GM19238 (cell line): ENCODE measurements at regions not wholly inside any gene's neighbourhood (a gene's known extent, or its start where the extent isn't known, plus 50 kb on each side); places are given as distances from the start of the nearest gene placed in this dataset.

Experiments
- DNase-seq: peaks from one replicate; pipeline ENCODE4 v3.0.0; 2011; ENCODE audit warnings: low spot score; ENCODE audit not compliant: insufficient read length

- no peak for DNase-seq
Measured at GRCh38 chr5:124839371-124839998, 93.0 kb upstream of the ZNF608 start.

DNA sequence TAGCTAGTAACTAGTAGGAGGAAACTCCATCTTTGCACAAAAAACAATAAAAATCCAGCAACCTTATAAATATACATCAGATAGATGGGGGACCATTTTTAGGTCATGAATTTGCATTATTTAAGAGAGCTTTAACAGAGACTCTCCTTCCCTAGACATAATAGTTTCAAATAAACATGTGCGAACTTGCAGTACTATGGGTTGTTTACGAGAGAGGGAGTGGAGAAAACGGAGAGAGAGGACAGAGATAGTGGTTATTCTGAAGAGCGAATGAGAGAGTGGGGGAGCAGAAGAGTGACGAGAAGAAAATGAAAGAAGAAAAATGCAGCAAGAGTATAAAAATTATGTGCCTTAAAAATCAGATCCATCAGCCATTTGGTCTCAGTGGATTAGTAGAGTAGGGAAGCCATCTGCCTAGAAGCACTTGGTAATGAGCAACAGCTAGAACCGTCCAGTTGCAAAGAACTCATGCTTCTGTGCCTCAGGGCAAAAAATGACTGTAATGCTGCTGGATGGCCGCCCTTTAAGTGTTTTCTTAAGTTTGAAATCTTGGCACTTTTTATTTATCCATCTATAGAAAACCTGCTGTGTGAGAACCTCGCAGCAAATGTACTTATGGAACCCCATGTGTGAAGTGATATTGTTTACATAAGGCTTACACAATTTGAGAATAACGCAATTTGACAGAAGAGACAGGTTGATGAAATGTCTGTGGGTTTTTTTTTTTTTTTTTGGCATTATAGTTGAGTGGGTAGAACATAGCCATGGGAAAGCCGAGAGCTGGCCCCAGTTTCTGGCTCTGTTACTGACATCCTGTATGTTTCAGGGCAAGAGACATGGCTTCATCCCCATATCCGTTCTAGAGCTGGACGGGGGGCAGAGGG, 95.6 kb upstream of the ZNF608 start:
- DNase-seq: no peak

DNA sequence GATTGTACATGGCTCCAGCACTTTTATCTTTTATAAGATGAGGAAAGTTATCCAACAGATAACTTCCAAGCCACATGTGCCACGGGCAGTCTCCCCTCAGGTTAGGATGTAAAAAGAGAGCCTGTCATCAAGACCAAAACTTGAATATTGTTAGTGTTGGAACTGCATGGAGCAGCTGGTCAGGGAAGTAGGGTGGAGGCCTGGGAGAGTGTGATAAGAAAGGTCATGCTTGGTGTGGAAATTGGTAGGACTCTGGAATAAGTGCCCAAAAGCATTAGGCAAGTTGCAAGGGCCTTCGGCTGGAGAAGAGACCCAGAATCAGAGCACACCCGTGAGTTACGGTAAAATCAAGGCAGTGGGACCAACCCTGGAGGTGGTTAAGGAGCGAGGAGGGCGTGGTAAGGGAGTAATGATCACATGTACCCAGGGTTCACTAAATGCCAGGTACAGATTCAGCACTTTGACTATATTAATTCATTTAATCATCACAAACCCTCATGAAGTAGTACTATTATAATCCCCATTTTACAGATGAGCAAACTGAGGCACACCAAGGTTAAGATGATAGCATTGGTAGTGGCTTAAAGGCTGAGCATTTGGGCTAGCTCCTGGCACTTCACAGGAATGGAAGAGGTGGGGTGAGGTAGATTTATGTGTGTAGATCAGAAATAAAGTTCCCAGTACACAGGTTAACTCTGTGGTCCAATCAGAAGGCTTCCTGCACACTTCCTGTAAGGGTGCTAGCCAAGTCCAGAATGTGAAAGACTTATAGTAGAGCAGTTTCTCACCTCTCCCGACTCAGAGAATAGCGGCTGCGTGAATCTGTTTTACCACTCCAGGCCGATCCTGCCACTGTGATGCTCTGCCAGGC, 96.5 kb upstream of the ZNF608 start:
- DNase-seq: no peak

DNA sequence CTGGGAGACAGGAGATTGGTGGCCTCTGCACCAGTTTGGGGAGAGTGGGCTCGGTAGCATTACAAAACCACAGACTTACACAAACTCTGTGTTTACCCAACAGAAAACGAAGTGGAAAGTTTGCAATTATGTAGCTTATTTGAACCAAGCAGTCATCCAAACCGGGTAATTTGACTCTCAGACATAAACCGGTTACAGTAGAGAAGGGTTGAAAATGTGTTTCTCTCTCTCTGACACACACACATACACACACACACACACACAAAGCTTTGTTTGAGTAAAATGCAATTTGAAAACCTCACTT, 97.1 kb upstream of the ZNF608 start:
- DNase-seq: no peak

- no peak for DNase-seq
Measured at GRCh38 chr5:124844371-124844920, 98.0 kb upstream of the ZNF608 start.

GRCh38 chr5:124847907-124848306, 101.5 kb upstream of the ZNF608 start:
- DNase-seq: no peak

DNA sequence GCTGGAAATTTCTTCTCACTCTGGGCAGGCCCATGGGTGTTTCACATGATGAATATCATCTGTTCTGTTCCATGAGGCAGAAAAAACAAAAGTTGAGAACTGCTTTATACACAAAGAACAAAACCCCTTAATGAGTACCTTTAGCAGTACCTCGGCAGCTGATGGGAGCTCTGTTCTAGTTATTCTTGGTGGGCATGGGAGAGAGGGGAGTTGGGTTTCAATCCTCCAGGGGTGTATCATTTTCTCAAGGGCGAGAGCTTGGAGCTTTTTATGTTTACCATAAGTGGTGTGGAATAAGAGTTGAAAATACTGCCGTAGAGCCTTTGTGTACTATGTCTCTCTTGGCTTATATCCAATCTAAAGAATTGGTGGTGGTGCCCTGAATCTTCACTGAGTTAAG, 103.3 kb upstream of the ZNF608 start:
- DNase-seq: no peak

GRCh38 chr5:124856726-124857125, 110.3 kb upstream of the ZNF608 start:
- DNase-seq: no peak

DNA sequence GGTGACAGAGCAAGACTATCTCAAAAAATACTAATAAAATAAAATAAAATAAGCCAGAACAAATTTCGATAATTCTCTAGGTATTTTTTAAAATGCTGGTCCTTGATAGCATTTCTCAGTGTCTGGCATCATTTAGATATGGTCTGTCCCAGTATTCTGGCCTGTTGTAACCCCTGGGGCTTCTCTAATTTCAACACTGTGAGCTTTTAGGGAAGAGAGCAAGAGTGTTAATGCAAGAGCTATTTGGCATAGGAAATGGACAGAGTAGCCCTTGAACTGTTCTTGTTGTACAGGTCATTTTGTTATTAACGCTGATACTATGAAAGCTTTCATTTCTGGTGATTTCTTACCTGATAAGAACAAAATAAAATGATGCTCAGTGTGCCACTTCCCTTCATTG, 112.2 kb upstream of the ZNF608 start:
- DNase-seq: no peak

DNA sequence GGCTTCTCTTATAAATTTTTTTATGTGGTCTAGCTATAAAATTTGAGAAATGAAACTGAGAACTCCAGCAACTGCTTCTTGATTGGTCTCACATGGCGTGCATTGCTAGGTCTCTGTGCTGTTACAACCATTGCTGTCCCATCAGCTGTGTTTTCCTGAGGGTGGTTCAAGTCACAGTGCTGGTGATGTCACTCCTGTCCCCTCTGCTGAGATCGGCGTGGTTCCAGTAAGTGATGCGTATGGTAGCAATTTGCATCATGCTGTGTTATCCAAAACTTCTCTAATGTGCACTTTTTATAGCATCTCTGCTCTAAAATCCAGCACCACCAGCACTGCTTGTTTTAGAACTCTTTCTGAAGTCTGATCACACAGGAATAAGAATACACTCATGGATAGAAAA, 112.6 kb upstream of the ZNF608 start:
- DNase-seq: no peak

GRCh38 chr5:124859556-124860290, 113.3 kb upstream of the ZNF608 start:
- DNase-seq: no peak

DNA sequence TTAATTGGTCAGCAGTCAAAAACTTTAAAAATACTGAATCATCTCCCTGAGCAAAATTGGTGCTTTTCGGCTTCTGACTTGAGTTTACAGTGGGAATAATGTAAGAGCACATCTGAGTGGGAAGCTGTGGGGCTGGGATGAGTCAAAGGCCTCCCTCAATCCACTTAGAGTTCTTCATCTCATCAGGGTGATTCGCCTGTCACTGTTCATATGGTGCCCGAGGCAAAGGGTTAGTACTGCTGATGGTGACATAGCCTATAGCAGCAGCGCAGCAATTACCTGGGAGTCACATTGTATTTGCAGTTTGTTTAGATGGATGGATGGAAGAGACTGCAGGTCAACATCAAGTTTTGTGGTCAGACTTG, 113.8 kb upstream of the ZNF608 start:
- no peak for DNase-seq

GRCh38 chr5:124865066-124865465, 118.6 kb upstream of the ZNF608 start:
- DNase-seq: no peak

- DNase-seq: no peak
Measured at GRCh38 chr5:124865603-124866354, 119.3 kb upstream of the ZNF608 start.

DNA sequence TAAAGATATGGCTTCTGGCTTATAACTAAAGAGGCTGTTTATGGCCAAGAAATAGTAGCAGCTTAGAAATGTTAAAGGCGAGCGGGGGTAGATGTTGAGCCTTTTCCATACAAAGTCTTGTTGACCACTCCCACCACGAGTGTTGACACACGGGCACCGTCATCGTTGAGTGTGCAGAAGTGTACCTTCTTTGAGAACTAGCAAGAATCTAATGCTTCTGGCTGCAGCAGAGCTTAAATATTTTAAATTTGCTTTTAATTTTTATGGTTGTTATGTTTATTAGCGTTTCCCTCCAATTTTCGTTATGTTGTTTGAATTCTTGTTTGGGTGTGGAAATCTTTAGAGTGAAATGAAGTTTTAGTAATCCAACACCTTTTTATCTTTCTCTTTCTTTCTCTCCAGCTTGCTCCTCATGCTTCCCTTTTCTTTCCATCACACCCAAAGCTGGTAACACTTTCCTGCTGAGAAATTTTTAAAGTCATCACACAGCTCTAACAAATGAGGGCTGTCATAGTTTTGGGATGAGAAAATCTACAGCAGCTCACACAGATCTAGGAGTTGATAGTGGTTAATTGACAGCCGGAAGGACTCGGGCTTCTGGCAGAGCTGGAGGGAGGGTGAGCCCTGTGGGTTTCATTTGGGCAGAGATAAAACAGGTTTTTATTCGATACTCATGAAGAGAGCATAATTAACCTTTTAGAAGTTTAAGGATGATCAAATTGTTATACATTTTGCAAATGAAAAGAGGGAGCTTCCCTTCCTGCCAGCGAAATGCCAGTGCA, 120.1 kb upstream of the ZNF608 start:
- DNase-seq: no peak

DNA sequence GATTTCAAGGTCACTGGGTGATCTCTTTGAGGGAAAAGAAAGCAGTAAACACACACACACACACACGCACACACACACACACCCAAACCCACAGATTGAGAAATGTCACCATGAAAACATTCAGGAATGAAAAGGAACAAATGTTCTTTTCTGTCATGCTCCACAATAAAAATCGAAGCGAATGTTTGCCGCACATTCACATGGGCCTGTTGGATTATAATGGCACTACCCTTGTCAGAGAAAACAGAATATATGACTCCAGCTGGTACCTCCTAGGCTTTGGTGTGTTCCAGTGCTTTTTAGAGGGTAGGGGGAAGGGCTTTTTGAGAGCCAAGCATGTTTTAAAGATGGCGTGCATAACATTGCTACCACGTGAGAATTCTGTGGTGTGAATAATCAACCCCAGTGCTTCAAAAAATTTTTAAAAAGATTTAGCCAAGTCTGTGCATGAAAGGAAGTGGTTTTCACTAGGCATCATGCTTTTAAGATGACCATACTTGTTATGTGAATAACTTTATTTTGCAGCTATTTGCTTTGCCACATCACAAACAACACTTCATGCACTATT, 120.8 kb upstream of the ZNF608 start:
- DNase-seq: no peak

- no peak for DNase-seq
Measured at GRCh38 chr5:124868676-124869075, 122.2 kb upstream of the ZNF608 start.

DNA sequence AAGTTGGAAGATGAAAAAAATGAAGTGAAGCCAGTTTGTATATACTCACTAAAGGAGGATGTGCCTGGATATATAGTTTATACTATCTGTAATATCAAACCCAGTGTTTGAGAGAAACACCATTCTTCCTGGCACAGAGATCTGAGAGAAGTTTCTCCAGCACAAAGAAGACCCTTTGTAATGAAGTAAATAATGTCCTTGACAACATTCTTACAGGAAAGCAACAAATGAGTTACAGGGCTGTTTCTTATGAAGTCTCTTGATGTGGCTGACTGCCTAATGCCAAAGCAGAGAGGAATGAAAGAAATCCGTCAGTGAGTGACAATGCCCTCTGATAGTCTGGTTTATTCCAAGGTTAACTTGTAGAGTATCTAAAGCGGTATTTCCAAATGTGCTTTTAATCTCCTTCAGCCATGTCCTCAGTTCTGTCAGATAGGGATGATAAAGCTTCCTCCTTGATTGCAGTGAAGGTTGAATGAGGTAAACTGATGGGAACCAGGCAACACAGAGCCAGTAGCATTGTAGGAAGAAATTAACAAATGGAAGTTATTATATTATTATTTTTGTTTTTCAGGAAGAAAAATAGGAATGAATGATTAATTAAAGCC, 123.1 kb upstream of the ZNF608 start:
- no peak for DNase-seq

DNA sequence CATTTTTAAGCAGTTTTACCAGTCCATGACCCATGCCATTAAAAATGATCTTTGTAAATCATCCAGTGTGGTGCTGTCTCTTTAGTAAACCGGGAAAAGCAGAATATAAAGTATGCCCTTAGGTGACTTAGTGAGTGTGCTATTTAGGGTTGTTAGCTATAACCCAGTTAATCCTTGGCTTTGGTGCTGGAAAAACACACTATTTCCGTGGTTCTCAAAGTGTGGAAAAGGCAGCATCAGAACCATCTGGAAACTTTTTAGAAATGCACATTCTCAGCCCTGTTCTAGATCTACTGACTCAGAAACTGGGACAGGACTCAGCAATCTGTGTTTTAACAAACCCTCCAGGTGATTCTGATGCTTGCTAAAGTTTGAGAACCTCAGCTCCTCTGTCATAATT, 123.6 kb upstream of the ZNF608 start:
- no peak for DNase-seq
